HG03521 (cell line): ENCODE measurements at regions not wholly inside any gene's neighbourhood (a gene's known extent, or its start where the extent isn't known, plus 50 kb on each side); places are given as distances from the start of the nearest gene placed in this dataset.
A peak's percentile ranks its signal among the peaks of the same experiment; 100 is the strongest.
"Not testable (repeated sequence)": the region's sequence is repeated elsewhere in the genome, so short reads cannot be mapped to it uniquely, and the experiment has no call there.

Experiments used
- ATAC-seq: cut with Tn5 transposase; IDR thresholded peaks from one replicate; pipeline ENCODE4 v1.9.1; 2021; ENCODE audit warnings: mild to moderate bottlenecking, moderate library complexity; ENCODE audit not compliant: unreplicated experiment

- no peak for ATAC-seq
Observed at GRCh38 chr5:100641833-100642232, 106.7 kb downstream of the FAM174A start.

GRCh38 chr5:100643473-100643872, 108.3 kb downstream of the FAM174A start:
- ATAC-seq, result no peak

- no peak for ATAC-seq
Observed at GRCh38 chr5:100644185-100644584, 109.0 kb downstream of the FAM174A start.

- ATAC-seq, result no peak
Observed at GRCh38 chr5:100644776-100645175, 109.6 kb downstream of the FAM174A start.

- ATAC-seq, result no peak
Observed at GRCh38 chr5:100646011-100646410, 110.8 kb downstream of the FAM174A start.

- ATAC-seq, result no peak
Observed at GRCh38 chr5:100646691-100647090, 111.5 kb downstream of the FAM174A start.

GRCh38 chr5:100647461-100648230, 112.5 kb downstream of the FAM174A start:
- peak; percentile 56 for ATAC-seq

- no peak for ATAC-seq
Observed at GRCh38 chr5:100654895-100655294, 119.7 kb downstream of the FAM174A start.

- not testable (repeated sequence) for ATAC-seq
Observed at GRCh38 chr5:100656771-100657170, 121.6 kb downstream of the FAM174A start.

- no peak for ATAC-seq
Observed at GRCh38 chr5:100659080-100659795, 124.1 kb downstream of the FAM174A start.

- no peak for ATAC-seq
Observed at GRCh38 chr5:100664140-100664539, 129.0 kb downstream of the FAM174A start.

GRCh38 chr5:100667161-100667630, 132.0 kb downstream of the FAM174A start:
- no peak for ATAC-seq

- no peak for ATAC-seq
Observed at GRCh38 chr5:100668511-100668910, 133.3 kb downstream of the FAM174A start.

GRCh38 chr5:100676817-100677631, 141.8 kb downstream of the FAM174A start:
- no peak for ATAC-seq

GRCh38 chr5:100682625-100683024, 147.5 kb downstream of the FAM174A start:
- ATAC-seq, result no peak

GRCh38 chr5:100683881-100684280, 148.7 kb downstream of the FAM174A start:
- no peak for ATAC-seq

GRCh38 chr5:100685122-100685521, 149.9 kb downstream of the FAM174A start:
- ATAC-seq, result not testable (repeated sequence)

- not testable (repeated sequence) for ATAC-seq
Observed at GRCh38 chr5:100688834-100689233, 153.7 kb downstream of the FAM174A start.

GRCh38 chr5:100690036-100690560, 154.9 kb downstream of the FAM174A start:
- ATAC-seq, result no peak

GRCh38 chr5:100691085-100691484, 155.9 kb downstream of the FAM174A start:
- ATAC-seq, result no peak

GRCh38 chr5:100691548-100691947, 156.4 kb downstream of the FAM174A start:
- ATAC-seq, result no peak
